IMR-90 (cell line): ENCODE measurements at regions not wholly inside any gene's neighbourhood (a gene's known extent, or its start where the extent isn't known, plus 50 kb on each side); places are given as distances from the start of the nearest gene placed in this dataset.

Experiments
- ATAC-seq: fragments of 200-7000 bp; cut with Tn5 transposase; 2 replicates; pipeline ENCODE4 v1.9.1; 2020; ENCODE audit warnings: low read depth, mild to moderate bottlenecking, moderate library complexity
- BruUV-seq: library from RNA; stranded (reverse); fragments of 400-500 nt; replicated peaks from 2 replicates; lab custom pipeline; 2021; lab: Mats Ljungman, UMichigan
- CTCF ChIA-PET: fragments of 300-600 bp; formaldehyde crosslinking; extraction: SDS; loops from one replicate; lab custom pipeline; 2021; ENCODE audit warnings: antibody characterized with exemption; lab: Yijun Ruan, JAX
- POLR2A ChIA-PET: fragments of 300-600 bp; sonication (Branson Sonifier 250); formaldehyde crosslinking; loops from one replicate; lab custom pipeline; 2022; ENCODE audit warnings: antibody characterized with exemption; ENCODE audit not compliant: unreplicated experiment; lab: Charles Lee
- DNase-seq: peaks from one replicate; pipeline ENCODE4 v3.0.0; 2013
- H2AFZ ChIP-seq: replicated peaks from 2 replicates; pipeline ENCODE3; 2013; ENCODE audit warnings: low read length, mild to moderate bottlenecking; ENCODE audit not compliant: poor library complexity
- H2AK5ac ChIP-seq: 2 replicates; pipeline ENCODE4 v1.6.1; 2013; ENCODE audit warnings: low read depth, low read length, inconsistent platforms
- H2AK9ac ChIP-seq: replicated peaks from 2 replicates; pipeline ENCODE3; 2013; ENCODE audit warnings: mild to moderate bottlenecking, low read depth, low read length, moderate library complexity; ENCODE audit not compliant: poor library complexity
- H2BK120ac ChIP-seq: 2 replicates; pipeline ENCODE4 v1.6.1; 2013; ENCODE audit warnings: low read depth, low read length, inconsistent platforms
- H2BK15ac ChIP-seq: 3 replicates; pipeline ENCODE4 v1.6.1; 2013; ENCODE audit warnings: low read depth, low read length, inconsistent platforms
- H2BK20ac ChIP-seq: 2 replicates; pipeline ENCODE4 v1.6.1; 2013; ENCODE audit warnings: low read depth, mild to moderate bottlenecking, inconsistent platforms, low read length, moderate library complexity
- H2BK5ac ChIP-seq: 2 replicates; pipeline ENCODE4 v1.6.1; 2013; ENCODE audit warnings: mild to moderate bottlenecking, low read depth, low read length, inconsistent platforms; ENCODE audit not compliant: poor library complexity, severe bottlenecking
- H3K14ac ChIP-seq: replicated peaks from 2 replicates; pipeline ENCODE4 v1.6.1; 2013; ENCODE audit warnings: low read depth, low read length, inconsistent platforms
- H3K18ac ChIP-seq: 2 replicates; pipeline ENCODE4 v1.6.1; 2013; ENCODE audit warnings: low read depth, low read length, control low read depth
- H3K23ac ChIP-seq: 2 replicates; pipeline ENCODE4 v1.6.1; 2013; ENCODE audit warnings: low read depth, low read length, inconsistent platforms
- H3K27ac ChIP-seq: 2 replicates; pipeline ENCODE4 v1.5.1; 2013; ENCODE audit warnings: mild to moderate bottlenecking, control low read depth, low read length; ENCODE audit not compliant: insufficient read depth
- H3K27me3 ChIP-seq: 2 replicates; pipeline ENCODE4 v1.6.1; 2013; ENCODE audit warnings: low read length; ENCODE audit not compliant: control insufficient read depth, insufficient read depth
- H3K36me3 ChIP-seq: 2 replicates; pipeline ENCODE4 v1.6.1; 2013; ENCODE audit warnings: low read length, mixed read lengths; ENCODE audit not compliant: control insufficient read depth, insufficient read depth
- H3K4ac ChIP-seq: 2 replicates; pipeline ENCODE4 v1.6.1; 2013; ENCODE audit warnings: low read depth, low read length, inconsistent platforms
- H3K4me1 ChIP-seq: 2 replicates; pipeline ENCODE4 v1.6.1; 2013; ENCODE audit warnings: low read length, mixed read lengths; ENCODE audit not compliant: control insufficient read depth, insufficient read depth
- H3K4me2 ChIP-seq: 2 replicates; pipeline ENCODE4 v1.6.1; 2013; ENCODE audit warnings: low read depth, mild to moderate bottlenecking, control low read depth, low read length, moderate library complexity
- H3K4me3 ChIP-seq: 2 replicates; pipeline ENCODE4 v1.5.1; 2013; ENCODE audit warnings: low read depth, mild to moderate bottlenecking, control low read depth, low read length, moderate library complexity; ENCODE audit not compliant: insufficient read depth
- H3K56ac ChIP-seq: 2 replicates; pipeline ENCODE4 v1.6.1; 2013; ENCODE audit warnings: low read length, inconsistent platforms; ENCODE audit not compliant: insufficient read depth; ENCODE audit errors: extremely low read depth
- H3K79me1 ChIP-seq, 2 experiments: 2 replicates each; pipeline ENCODE4 v1.6.1; 2013; ENCODE audit warnings: low read length in 2 of 2, inconsistent platforms in 1 of 2, low read depth in 1 of 2
- H3K9ac ChIP-seq: 2 replicates; pipeline ENCODE4 v1.6.1; 2013; ENCODE audit warnings: low read depth, low read length, control low read depth
- H3K9me1 ChIP-seq: 2 replicates; pipeline ENCODE4 v1.6.1; 2013; ENCODE audit warnings: low read length, inconsistent platforms; ENCODE audit not compliant: insufficient read depth
- H3K9me3 ChIP-seq: 2 replicates; pipeline ENCODE4 v1.6.1; 2013; ENCODE audit warnings: low read length; ENCODE audit not compliant: control insufficient read depth, insufficient read depth
- H4K20me1 ChIP-seq: 2 replicates; pipeline ENCODE4 v1.6.1; 2013; ENCODE audit warnings: low read length, inconsistent platforms; ENCODE audit not compliant: insufficient read depth
- H4K5ac ChIP-seq: 2 replicates; pipeline ENCODE4 v1.6.1; 2013; ENCODE audit warnings: mild to moderate bottlenecking, low read depth, low read length, control low read depth
- H4K8ac ChIP-seq, 2 experiments: 2 replicates each; pipeline ENCODE4 v1.6.1; 2013; ENCODE audit warnings: low read depth in 2 of 2, low read length in 2 of 2, control low read depth in 1 of 2, inconsistent platforms in 1 of 2
- H4K91ac ChIP-seq: 2 replicates; pipeline ENCODE4 v1.6.1; 2013; ENCODE audit warnings: low read depth, low read length, inconsistent platforms; ENCODE audit not compliant: insufficient read depth
- BHLHE40 ChIP-seq: fragments of 150-350 bp; IDR thresholded peaks from 2 replicates; pipeline ENCODE4 v1.6.1; 2016; ENCODE audit warnings: mild to moderate bottlenecking, low read depth, low read length
- CEBPB ChIP-seq: IDR thresholded peaks from 2 replicates; pipeline ENCODE4 v1.6.1; 2012; ENCODE audit warnings: low read depth, low read length, improper control_type of control experiment
- CHD1 ChIP-seq: IDR thresholded peaks from 2 replicates; pipeline ENCODE4 v1.6.1; 2012; ENCODE audit warnings: low read depth, low read length, improper control_type of control experiment
- CTCF ChIP-seq: conservative IDR thresholded peaks from 2 replicates; pipeline ENCODE4 v1.5.1; 2012; ENCODE audit warnings: mild to moderate bottlenecking, low read depth, low read length, improper control_type of control experiment
- ELK1 ChIP-seq: fragments of 150-350 bp; IDR thresholded peaks from 2 replicates; pipeline ENCODE4 v1.6.1; 2016; ENCODE audit warnings: low read depth, mild to moderate bottlenecking, low read length, moderate library complexity, borderline replicate concordance
- FOS ChIP-seq: fragments of 150-350 bp; IDR thresholded peaks from 2 replicates; pipeline ENCODE4 v1.6.1; 2016; ENCODE audit warnings: low read depth, low read length
- MAZ ChIP-seq: IDR thresholded peaks from 2 replicates; pipeline ENCODE4 v1.6.1; 2012; ENCODE audit warnings: low read depth, mild to moderate bottlenecking, low read length, improper control_type of control experiment, moderate library complexity, borderline replicate concordance
- MXI1 ChIP-seq: IDR thresholded peaks from 2 replicates; pipeline ENCODE4 v1.6.1; 2012; ENCODE audit warnings: low read depth, mild to moderate bottlenecking, low read length, moderate library complexity, borderline replicate concordance
- NFE2L2 ChIP-seq: fragments of 150-350 bp; IDR thresholded peaks from 2 replicates; pipeline ENCODE4 v1.6.1; 2016; ENCODE audit warnings: low read depth, mild to moderate bottlenecking, low read length
- POLR2A ChIP-seq: IDR thresholded peaks from 2 replicates; pipeline ENCODE4 v1.6.1; 2012; ENCODE audit warnings: mild to moderate bottlenecking, low read depth, low read length
- RAD21 ChIP-seq: IDR thresholded peaks from 2 replicates; pipeline ENCODE4 v1.6.1; 2012; ENCODE audit warnings: low read length, improper control_type of control experiment
- RCOR1 ChIP-seq: IDR thresholded peaks from 2 replicates; pipeline ENCODE4 v1.6.1; 2012; ENCODE audit warnings: mild to moderate bottlenecking, low read length, improper control_type of control experiment; ENCODE audit not compliant: insufficient replicate concordance
- WGBS, 2 experiments: methylation state at CpG; one replicate each; pipeline versions ENCODE4 v1.1.5 to v1.1.7; 2013; ENCODE audit warnings: missing lambda C conversion rate in 2 of 2; ENCODE audit not compliant: insufficient read length in 1 of 2; ENCODE audit errors: extremely low coverage in 2 of 2; 5-methylcytosine and 5-hydroxymethylcytosine counted together
- dilution Hi-C: fragments of 300-500 bp; cut with HindIII; formaldehyde crosslinking; loops from one replicate; pipeline ENCODE4 v1.14.3; 2018; ENCODE audit warnings: low sequenced_read_pairs; ENCODE audit not compliant: unreplicated experiment
- in situ Hi-C: fragments of 300-500 bp; cut with MboI; formaldehyde crosslinking; loops from 3 replicates; pipeline ENCODE4 v1.14.3; 2019; ENCODE audit warnings: low sequenced_read_pairs, inconsistent platforms, mixed read lengths
- intact Hi-C: fragments of 100-400 bp; cut with micrococcal nuclease; formaldehyde crosslinking; loops from 2 replicates; pipeline ENCODE4 v1.10.0; 2022
- TF ChIP-seq, protein P1 (sequence below): fragments of 150-350 bp; IDR thresholded peaks from 2 replicates; pipeline ENCODE4 v1.6.1; 2017; ENCODE audit warnings: mild to moderate bottlenecking, antibody characterized with exemption, low read length, low read depth

DNA sequence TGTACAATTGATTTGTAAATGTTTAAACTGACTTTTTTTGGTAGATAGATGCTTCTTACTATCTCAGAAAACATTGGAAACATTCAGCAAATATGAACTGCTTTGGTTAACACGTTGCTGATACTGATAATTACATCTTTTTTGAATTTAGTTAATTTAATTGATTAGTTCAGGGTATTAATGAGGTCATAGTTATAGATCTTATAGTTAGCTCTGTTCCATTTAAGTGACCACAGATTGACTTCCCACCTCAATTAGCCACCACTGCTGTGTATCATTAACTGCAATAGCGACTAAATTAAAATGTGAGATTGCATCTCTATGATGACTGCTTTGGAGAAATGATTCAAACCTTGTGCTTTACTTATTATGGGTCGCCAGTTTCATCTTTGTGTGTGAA, 407.1 kb upstream of the EDIL3 start:
- Histone ChIP-seq H2BK5ac (no peak overlapping the region), H3K9me3 (no peaks in the 10 kb centered on the region), H3K27me3 (no peaks in the 10 kb centered on the region), H2AFZ (no peak overlapping the region), H3K9me1 (no peaks in the 10 kb centered on the region), H3K18ac (no peak overlapping the region), H2BK15ac (no peak overlapping the region), H3K79me1 (no peaks in the 10 kb centered on the region), H3K9ac (no peak overlapping the region), H3K4me1 (no peaks in the 10 kb centered on the region), H2BK120ac (no peak overlapping the region), H4K8ac (no peak overlapping the region), H2AK5ac (no peak overlapping the region), H2BK20ac (no peak overlapping the region), H3K4ac (no peak overlapping the region), H3K4me3 (no peak overlapping the region), H3K4me2 (no peak overlapping the region), H3K14ac (no peak overlapping the region), H4K20me1 (no peaks in the 10 kb centered on the region), H4K91ac (no peak overlapping the region), H3K27ac (no peak overlapping the region), H4K5ac (no peak overlapping the region), H2AK9ac (no peak overlapping the region), H3K36me3 (no peaks in the 10 kb centered on the region), H3K56ac (no peak overlapping the region), H3K23ac (no peak overlapping the region)
- BruUV-seq, result no TSS peak
- DNase-seq, result no peak
- dilution Hi-C loops, result no loop called here
- intact Hi-C loops, result no loop called here
- POLR2A ChIA-PET, result no interaction called here
- WGBS, 2 experiments, result no CpG with 5 or more reads among the region's 3 CpGs
- CTCF ChIA-PET, result no interaction called here
- no peak for ATAC-seq
- in situ Hi-C loops, result no loop called here
- TF ChIP-seq NFE2L2 (no peak), CTCF (no peak), FOS (no peak), BHLHE40 (no peak), CHD1 (no peak), RAD21 (no peak), MAZ (no peak), ELK1 (no peak), CEBPB (no peak), MXI1 (no peak), RCOR1 (no peak), POLR2A (no peak)
- TF ChIP-seq, protein P1, sequence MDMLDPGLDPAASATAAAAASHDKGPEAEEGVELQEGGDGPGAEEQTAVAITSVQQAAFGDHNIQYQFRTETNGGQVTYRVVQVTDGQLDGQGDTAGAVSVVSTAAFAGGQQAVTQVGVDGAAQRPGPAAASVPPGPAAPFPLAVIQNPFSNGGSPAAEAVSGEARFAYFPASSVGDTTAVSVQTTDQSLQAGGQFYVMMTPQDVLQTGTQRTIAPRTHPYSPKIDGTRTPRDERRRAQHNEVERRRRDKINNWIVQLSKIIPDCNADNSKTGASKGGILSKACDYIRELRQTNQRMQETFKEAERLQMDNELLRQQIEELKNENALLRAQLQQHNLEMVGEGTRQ, result no peak
